22Rv1 (cell line): ENCODE measurements at regions not wholly inside any gene's neighbourhood (a gene's known extent, or its start where the extent isn't known, plus 50 kb on each side); places are given as distances from the start of the nearest gene placed in this dataset.
"Not testable (repeated sequence)": the region's sequence is repeated elsewhere in the genome, so short reads cannot be mapped to it uniquely, and the experiment has no call there.

Experiments used
- H3K27ac ChIP-seq: fragments of 450-650 bp; 2 replicates; pipeline ENCODE4 v1.5.1; 2017
- ZFX ChIP-seq: fragments of 450-650 bp; IDR thresholded peaks from 2 replicates; pipeline ENCODE4 v1.6.1; 2017; ENCODE audit warnings: antibody characterized with exemption, borderline replicate concordance
- TF ChIP-seq, protein P1 (sequence below): fragments of 450-650 bp; IDR thresholded peaks from 2 replicates; pipeline ENCODE4 v1.5.1; 2017; ENCODE audit warnings: mild to moderate bottlenecking

DNA sequence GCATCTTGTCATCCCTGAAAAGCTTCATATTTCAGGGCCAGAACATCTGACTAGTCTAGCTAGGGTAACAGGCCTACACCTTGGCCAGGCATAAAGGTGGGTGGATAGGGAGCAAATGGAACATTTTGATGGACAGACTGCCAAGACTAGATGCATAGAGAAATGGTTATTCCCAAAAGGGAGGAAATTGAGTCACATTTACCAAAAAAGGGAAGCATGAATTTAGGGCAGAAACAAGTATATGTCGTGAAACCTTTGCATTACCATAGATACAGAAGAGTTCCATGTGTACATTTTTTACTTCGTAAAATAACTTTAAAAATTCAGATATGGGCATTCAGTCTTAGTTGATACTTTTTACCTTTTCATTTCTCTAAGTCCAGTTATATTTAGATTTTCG, 101.3 kb upstream of the ZEB2 start:
- no peak overlapping the region for H3K27ac ChIP-seq
- TF ChIP-seq, protein P1, sequence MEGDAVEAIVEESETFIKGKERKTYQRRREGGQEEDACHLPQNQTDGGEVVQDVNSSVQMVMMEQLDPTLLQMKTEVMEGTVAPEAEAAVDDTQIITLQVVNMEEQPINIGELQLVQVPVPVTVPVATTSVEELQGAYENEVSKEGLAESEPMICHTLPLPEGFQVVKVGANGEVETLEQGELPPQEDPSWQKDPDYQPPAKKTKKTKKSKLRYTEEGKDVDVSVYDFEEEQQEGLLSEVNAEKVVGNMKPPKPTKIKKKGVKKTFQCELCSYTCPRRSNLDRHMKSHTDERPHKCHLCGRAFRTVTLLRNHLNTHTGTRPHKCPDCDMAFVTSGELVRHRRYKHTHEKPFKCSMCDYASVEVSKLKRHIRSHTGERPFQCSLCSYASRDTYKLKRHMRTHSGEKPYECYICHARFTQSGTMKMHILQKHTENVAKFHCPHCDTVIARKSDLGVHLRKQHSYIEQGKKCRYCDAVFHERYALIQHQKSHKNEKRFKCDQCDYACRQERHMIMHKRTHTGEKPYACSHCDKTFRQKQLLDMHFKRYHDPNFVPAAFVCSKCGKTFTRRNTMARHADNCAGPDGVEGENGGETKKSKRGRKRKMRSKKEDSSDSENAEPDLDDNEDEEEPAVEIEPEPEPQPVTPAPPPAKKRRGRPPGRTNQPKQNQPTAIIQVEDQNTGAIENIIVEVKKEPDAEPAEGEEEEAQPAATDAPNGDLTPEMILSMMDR: no peak
- TF ChIP-seq ZFX: no peak

DNA sequence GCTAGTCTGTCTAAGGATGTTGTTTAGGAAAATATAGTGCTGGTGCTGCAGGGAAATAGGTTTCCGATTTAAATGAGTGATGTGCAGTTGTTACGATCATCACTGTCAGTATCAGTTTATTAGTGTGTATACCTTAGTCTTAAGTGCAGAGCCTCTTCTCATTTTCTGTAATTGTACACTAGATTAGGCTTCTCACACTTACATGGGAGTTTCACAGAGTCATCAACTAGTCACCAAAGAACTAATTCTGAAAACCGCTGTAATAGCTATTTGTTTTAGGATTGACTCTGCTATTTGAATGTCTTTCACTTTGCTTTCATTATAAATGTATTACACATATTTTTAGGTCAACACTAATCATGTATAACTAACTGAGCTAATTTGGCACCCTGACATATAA, 99.8 kb upstream of the ZEB2 start:
- no peak overlapping the region for H3K27ac ChIP-seq
- TF ChIP-seq, protein P1: no peak
- TF ChIP-seq ZFX: no peak

DNA sequence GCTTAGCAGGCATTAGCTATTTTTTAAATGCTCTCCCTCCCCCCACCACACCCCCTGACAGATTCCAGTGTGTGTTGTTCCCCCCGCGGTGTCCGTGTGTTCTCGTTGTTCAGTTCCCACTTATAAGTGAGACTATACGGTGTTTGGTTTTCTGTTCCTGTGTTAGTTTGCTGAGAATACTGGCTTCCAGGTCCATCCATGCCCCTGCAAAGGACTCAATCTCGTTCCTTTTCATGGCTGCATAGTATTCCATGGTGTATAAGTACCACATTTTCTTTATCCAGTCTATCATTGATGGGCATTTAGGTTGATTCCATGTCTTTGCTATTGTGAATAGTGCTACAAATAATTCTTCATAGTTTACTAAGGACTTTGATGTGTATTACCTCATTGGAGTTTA, 97.3 kb upstream of the ZEB2 start:
- H3K27ac ChIP-seq: not testable (repeated sequence)

DNA sequence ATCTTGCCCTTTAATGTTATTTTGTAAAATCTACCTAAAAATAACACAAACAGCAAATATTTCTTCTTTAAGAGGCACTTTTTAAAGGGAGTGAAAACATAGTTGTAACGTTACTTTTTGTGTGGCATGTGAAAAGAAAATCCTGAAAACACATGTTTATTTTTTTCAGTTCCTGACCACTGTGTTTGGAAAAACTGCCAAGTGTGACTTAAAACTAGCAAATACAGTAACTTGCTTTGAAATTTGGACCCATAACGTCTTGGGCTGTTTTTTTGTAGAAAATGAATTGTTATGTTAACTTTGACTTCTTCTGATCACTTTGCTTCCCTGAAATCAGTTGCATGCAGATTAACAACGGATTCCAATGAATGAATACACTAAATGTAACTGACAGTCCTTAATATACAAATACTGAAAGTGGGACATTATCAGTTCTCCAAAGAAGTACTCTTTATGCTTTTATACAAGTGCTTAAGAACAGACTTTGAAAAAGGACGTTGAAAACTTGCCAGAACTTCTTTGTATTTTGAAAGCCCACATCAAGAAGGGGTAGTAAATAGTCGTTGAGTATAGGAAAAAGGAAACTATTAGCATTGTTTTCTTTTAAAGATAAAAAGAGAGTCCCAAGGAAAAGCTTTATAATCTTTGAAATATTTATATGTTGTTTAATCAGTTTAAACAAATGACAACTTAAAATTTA, 96.1 kb upstream of the ZEB2 start:
- no peak overlapping the region for H3K27ac ChIP-seq

DNA sequence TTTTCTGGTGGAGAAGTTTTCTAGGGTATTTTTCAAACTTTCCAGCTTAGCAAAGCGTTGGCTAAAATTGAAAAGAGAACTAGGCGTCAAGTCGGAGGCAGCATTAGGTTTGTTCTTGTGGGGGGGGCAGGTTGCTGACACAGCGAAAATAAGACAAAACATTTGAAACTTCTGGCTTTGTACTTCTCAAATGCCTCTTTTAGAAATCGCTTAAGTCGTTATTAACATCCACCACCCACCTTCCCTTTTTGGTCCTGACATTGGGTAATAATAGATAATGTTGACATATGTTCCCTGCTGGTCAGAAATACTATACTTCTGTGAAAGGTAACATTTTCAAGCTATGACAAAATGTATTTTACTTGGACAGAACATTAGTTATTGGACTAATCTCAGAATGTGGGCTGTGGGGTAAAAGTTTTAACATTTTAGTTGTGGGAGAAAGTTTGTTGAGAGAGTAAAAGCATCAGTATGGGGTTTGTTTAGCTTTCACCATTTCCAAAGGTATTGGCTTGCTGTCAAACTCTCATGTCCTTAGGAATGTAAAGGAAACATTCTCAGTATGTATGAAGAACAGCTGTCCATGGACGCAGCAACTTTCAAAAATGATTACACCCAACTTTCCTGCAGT, 88.1 kb upstream of the ZEB2 start:
- H3K27ac ChIP-seq: no peak overlapping the region
- TF ChIP-seq, protein P1: no peak
- no peak for TF ChIP-seq ZFX

More for the DNA sequence above, 96.1 kb upstream of the ZEB2 start:
- TF ChIP-seq, protein P1: no peak
- no peak for TF ChIP-seq ZFX

DNA sequence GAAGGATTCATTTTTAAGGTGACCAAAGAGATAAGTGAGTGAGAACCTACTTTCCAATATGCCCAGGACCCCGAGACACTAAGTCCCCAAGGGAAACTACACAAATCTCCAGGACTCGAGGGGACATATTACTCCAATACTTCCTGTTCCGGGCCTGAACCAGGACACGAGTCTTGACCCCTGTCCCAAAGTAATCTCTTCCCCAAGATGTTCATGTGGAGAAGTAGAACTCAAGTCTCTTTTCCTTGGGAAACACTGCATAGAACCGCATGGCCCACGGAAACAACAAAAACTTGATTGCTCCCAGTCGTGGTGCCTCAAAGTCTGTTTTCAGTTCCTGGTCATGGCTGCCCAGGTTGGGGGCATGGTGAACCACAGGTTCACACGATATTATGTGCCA, 87.2 kb upstream of the ZEB2 start:
- no peak for TF ChIP-seq ZFX
- TF ChIP-seq, protein P1: no peak
- H3K27ac ChIP-seq: no peak overlapping the region

DNA sequence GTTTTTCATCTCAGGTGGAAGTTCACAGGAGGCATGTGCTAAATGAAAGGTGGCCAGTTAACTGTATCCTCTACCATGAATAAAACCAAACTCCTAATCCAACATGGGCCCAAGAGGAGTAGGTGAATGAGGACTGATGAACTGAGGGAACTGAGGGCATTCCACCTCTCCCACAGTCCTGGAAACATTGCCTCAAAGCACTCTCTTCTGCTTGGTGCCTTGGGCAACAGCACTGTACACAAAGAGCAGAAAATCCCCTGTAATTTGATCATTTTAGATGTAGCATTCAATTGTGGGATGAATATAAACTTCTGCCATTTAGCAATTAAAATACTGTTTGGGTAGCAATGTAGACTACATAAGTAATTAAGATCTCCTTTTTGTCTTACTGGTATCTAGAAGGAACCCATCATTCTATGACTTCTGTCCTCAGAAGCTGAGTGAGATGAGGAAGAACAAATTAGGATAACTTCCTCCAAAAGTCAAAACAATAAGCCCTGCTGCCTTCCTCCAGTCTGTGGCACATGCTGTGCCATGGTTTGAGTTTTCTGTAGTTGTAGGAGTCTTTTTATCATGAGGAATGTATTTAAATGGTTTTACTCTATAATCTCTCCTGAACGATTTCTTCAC, 86.7 kb upstream of the ZEB2 start:
- no peak overlapping the region for H3K27ac ChIP-seq
- no peak for TF ChIP-seq ZFX
- TF ChIP-seq, protein P1: no peak
